Motor neuron (in vitro differentiated cells): ENCODE measurements at regions not wholly inside any gene's neighbourhood (a gene's known extent, or its start where the extent isn't known, plus 50 kb on each side); places are given as distances from the start of the nearest gene placed in this dataset.
"Not testable (repeated sequence)": the region's sequence is repeated elsewhere in the genome, so short reads cannot be mapped to it uniquely, and the experiment has no call there.

Experiments used
- ATAC-seq, 8 experiments: fragments of 200-7000 bp; cut with Tn5 transposase; replicated peaks in 6 of 8; 2 replicates each; pipeline ENCODE4 v1.8.0; 2021; ENCODE audit warnings: mild to moderate bottlenecking in 8 of 8, moderate library complexity in 8 of 8
- H3K27ac ChIP-seq, 2 donors: fragments of 250-450 bp; sonication (Bioruptor Pico); 2 replicates each; pipeline ENCODE4 v1.9.0; 2021; ENCODE audit warnings: antibody characterized with exemption in 2 of 2, mild to moderate bottlenecking in 2 of 2, moderate library complexity in 1 of 2
- H3K4me1 ChIP-seq, 2 donors: fragments of 250-450 bp; sonication (Bioruptor Pico); replicated peaks in 1 of 2; 2 replicates each; pipeline ENCODE4 v1.6.1; 2021; ENCODE audit warnings: antibody characterized with exemption in 2 of 2, mild to moderate bottlenecking in 2 of 2, moderate library complexity in 1 of 2
- H3K4me3 ChIP-seq, 5 donors: fragments of 250-450 bp; sonication (Bioruptor Pico); 2 replicates each; pipeline ENCODE4 v1.9.0; 2021; ENCODE audit warnings: antibody characterized with exemption in 5 of 5, mild to moderate bottlenecking in 5 of 5, moderate library complexity in 4 of 5
- WGBS, 10 experiments: fragments of 450-650 bp; shearing (Covaris generic); methylation state at CpG; one replicate each; pipeline ENCODE4 v1.0.0; 2022; 5-methylcytosine and 5-hydroxymethylcytosine counted together
- in situ Hi-C, 9 experiments: fragments of 400-800 bp; cut with MboI; loops; one replicate each; pipeline ENCODE4 v1.15.0; 2021; ENCODE audit warnings: low sequenced_read_pairs in 9 of 9, low pct_unique_long_range_greater_than_20kb in 2 of 9; ENCODE audit not compliant: unreplicated experiment in 9 of 9

GRCh38 chr4:127525608-127526007 is 107.1 kb upstream of the INTU start:
- Histone ChIP-seq H3K4me1 (no peaks in the 10 kb centered on the region), H3K4me3 (no peak overlapping the region), H3K27ac (no peak overlapping the region)
- no peak for ATAC-seq
- in situ Hi-C loops, result no loop called here

DNA sequence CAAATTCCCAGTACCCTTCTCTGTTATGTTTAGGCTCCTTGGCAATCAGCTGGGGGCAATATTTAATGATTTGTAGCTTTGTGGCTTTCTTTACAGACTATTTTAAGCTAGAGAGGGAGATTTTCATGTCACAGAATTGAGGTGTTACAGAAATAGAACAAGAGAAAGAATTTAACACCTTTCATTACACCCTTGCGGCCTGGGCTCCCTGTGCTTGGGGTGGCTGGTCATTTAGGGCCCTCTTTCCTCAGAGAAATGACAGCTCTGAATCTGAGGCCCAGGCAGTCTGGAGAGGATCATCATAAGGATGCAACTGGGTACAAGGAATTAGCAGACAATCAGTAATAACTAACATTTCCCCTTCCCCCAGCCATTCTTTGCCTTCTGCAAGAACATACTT is 104.5 kb upstream of the INTU start:
- H3K4me3 ChIP-seq, result no peak overlapping the region
- 60 to 100% (median 86%) methylated on average over 1 of the region's 1 CpG; no CpG with 5 or more reads in 6 of the 10 experiments for WGBS, 10 experiments
- H3K4me1 ChIP-seq, result no peaks in the 10 kb centered on the region
- H3K27ac ChIP-seq, result no peak overlapping the region
- ATAC-seq, result no peak
- in situ Hi-C loops, result no loop called here

- H3K4me1 ChIP-seq, H3K27ac ChIP-seq, ATAC-seq, H3K4me3 ChIP-seq, in situ Hi-C loops: not testable (repeated sequence)
These were observed 102.9 kb upstream of the INTU start for GRCh38 chr4:127529879-127530278.

- WGBS, 10 experiments, result 20 to 100% (median 100%) methylated on average over 1 of the region's 1 CpG; no CpG with 5 or more reads in 3 of the 10 experiments
- H3K27ac ChIP-seq, result no peak overlapping the region
- in situ Hi-C loops, result no loop called here
- ATAC-seq, result peak in 3 of 8 experiments; percentile 61 to 84 (median 72)
- no peaks in the 10 kb centered on the region for H3K4me1 ChIP-seq
- no peak overlapping the region for H3K4me3 ChIP-seq
These were observed 99.6 kb upstream of the INTU start for GRCh38 chr4:127533028-127533700.

DNA sequence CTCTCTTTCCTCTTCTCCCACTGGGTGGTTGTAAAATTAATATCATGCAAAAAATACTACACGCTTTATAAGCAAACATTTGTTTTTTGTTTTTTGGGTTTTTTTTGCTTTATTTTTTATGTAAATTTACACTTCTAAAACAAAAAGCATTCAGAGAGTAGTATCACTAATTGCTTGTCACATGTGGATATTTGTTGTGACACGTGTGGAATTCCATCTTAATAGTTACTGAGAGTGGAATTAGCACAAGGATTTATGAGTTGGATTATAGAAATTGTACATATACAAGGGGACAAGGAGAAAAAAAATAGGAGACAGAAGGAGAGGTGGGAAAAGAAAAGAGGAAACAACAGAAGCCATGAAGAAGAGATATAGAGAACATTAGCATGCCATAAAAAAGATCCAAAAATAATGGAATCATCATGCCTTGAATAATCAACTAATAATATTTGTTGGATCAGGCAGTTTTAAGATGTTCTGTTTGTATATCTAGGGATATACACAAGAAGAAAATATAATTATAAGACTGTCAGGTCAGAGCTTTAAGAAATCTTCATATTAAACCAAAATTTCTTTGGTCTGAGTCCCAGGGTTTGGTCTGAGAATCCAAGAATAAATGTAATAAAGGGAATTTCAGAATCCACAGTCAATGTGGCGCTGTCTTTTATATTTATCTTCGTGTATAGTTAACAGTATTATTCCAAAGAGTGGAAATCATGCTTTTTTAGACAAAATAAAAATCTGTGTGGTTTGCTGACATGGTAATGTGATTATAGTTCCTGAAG is 98.5 kb upstream of the INTU start:
- Histone ChIP-seq H3K27ac (no peak overlapping the region), H3K4me1 (no peaks in the 10 kb centered on the region), H3K4me3 (no peak overlapping the region)
- 26 to 93% (median 84%) methylated on average over 3 to 4 of the region's 4 CpGs for WGBS, 10 experiments
- in situ Hi-C loops, result no loop called here
- no peak for ATAC-seq

GRCh38 chr4:127538016-127538415 is 94.7 kb upstream of the INTU start:
- H3K27ac ChIP-seq, result no peak overlapping the region
- ATAC-seq, result no peak
- no peaks in the 10 kb centered on the region for H3K4me1 ChIP-seq
- no peak overlapping the region for H3K4me3 ChIP-seq
- 0 to 100% (median 60%) methylated on average over 1 of the region's 1 CpG; no CpG with 5 or more reads in 1 of the 10 experiments for WGBS, 10 experiments
- in situ Hi-C loops, result no loop called here

DNA sequence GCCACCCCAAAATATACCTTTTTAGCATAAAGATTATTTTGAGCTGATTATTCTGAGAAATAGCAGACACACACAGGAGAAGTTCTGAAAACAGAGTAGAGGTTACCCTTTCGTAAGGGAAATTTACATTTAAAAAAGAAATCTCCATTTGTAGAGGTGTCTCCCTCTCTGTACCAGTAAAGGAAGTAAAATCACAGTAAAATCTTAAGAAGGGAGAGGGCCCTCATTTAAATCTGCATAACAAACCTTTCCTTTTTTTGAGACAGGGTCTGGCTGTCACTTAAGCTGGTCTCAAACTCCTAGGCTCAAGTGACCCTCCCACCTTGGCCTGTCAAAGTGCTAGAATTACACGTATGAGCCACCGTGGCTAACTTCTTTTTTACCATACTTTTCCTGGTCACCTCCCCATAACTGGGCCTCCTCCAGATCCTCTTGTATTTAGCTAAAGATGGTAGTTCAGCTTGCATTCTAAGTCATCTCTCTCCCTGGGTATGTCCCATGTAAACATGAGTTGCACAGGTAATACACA is 92.2 kb upstream of the INTU start:
- no peak overlapping the region for H3K4me3 ChIP-seq

DNA sequence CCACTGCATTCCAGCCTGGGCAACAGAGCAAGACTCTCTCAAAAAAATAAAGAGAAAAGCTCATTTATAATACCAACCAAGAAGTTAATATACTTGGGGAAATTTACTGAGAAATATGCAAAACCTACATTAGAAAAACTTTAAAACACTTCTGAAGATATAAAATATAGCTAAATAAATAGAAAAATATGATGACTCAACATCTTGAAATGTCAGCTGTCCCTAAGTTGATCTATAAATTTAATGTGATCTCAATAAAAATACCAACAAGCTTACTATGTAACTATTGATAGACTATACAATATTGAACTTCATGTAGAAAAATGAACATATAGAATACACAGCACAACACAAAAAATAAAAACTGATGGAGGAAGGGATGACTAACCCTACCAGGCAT is 87.5 kb upstream of the INTU start:
- in situ Hi-C loops, result no loop called here
- Histone ChIP-seq H3K4me3 (no peak overlapping the region), H3K4me1 (no peaks in the 10 kb centered on the region), H3K27ac (no peak overlapping the region)
- ATAC-seq, result no peak

More for the DNA sequence above, 92.2 kb upstream of the INTU start:
- in situ Hi-C loops, result no loop called here
- no peak for ATAC-seq
- 0 to 100% (median 24%) methylated on average over 1 to 3 of the region's 3 CpGs; no CpG with 5 or more reads in 2 of the 10 experiments for WGBS, 10 experiments
- no peak overlapping the region for H3K27ac ChIP-seq
- H3K4me1 ChIP-seq, result no peaks in the 10 kb centered on the region

DNA sequence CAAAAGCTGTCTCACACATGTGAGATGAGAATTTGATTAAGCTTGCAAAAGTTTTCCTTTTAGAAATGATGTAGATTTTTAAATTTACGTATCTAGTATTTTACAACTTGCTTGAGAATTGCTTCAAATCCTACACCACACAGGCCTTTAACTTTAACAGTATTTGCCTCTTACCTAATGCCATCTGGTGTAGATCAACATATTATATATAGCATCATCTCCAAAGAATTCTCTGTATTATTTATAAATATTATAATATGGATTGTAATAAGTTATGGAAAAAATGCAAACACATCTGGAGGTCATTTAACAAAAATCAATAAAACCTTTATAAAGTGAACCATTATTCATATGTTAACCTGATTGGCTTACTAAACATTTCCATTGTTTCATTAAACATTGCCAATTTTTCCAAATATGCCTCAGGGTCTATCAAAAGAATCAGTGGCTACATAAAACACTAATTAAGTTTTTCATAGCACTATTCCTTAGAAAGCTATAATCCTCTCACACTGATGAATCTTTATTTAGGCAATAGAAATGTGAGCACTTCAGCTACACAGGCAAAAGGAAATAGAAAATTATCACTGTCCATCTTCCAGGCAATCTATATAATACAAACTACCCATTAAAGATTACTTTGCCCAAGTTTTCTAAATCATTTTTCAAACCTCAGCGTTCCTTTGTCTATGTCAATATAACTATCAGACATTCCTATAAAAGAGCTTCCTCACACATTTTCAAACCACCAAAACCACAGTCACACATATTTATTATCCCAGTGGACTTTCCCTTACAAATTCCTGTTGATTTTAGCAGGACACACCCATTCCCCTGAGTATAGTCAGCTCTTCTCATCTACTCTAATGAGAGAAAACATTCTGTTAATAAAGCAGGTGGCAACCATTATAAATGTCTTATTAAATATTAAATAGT is 83.5 kb upstream of the INTU start:
- WGBS, 10 experiments, result 6 to 100% (median 77%) methylated on average over 1 to 2 of the region's 2 CpGs
- Histone ChIP-seq H3K4me3 (no peak overlapping the region), H3K4me1 (no peaks in the 10 kb centered on the region), H3K27ac (no peak overlapping the region)
- in situ Hi-C loops, result no loop called here
- ATAC-seq, result peak in 3 of 8 experiments; percentile 80 to 85 (median 84)

DNA sequence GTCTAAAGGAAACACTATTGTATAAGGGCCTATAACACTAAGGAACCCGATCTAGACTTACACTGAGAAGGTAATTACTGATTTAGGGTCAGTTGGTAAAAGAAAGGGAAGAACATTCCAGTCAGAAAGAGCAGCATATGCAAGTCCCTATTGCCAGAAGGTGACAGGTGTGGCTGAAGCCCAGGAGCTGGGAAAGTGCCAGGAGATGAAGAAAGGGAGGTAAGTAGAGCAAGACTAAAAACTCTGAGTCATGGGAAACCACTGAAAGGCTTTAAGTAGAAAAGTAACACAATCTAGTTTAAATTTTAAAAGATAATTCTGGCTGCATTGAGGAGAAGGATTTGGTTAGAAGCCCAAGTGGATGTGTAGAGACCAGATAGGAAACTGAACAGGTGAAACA is 77.7 kb upstream of the INTU start:
- in situ Hi-C loops, result no loop called here
- no peak overlapping the region for H3K27ac ChIP-seq
- no peak for ATAC-seq
- no peaks in the 10 kb centered on the region for H3K4me1 ChIP-seq
- H3K4me3 ChIP-seq, result no peak overlapping the region
- 0 to 88% (median 78%) methylated on average over 1 of the region's 1 CpG; no CpG with 5 or more reads in 3 of the 10 experiments for WGBS, 10 experiments

DNA sequence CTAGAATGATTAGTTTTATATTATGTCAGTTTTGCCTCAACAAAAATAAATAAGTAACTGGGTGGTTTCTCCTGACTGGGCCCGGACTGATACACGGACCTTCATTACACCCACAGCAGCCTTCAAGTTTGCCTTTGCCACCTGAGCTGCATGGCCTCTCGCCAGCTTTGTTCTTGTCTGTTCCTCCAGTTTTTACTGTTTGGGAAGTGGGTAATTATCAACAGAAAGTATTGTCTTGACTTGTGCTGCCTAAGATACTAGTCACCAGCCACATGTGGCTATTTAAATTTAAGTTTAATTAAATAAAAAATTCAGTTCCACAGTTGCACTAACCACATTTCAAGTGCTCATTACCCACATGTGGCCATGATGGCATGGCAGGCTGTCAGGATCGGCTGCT is 74.7 kb upstream of the INTU start:
- H3K4me1 ChIP-seq, result no peaks in the 10 kb centered on the region
- in situ Hi-C loops, result no loop called here
- H3K4me3 ChIP-seq, result no peak overlapping the region
- no peak overlapping the region for H3K27ac ChIP-seq
- ATAC-seq, result no peak
- 54 to 100% (median 84%) methylated on average over 1 to 4 of the region's 4 CpGs; no CpG with 5 or more reads in 3 of the 10 experiments for WGBS, 10 experiments

DNA sequence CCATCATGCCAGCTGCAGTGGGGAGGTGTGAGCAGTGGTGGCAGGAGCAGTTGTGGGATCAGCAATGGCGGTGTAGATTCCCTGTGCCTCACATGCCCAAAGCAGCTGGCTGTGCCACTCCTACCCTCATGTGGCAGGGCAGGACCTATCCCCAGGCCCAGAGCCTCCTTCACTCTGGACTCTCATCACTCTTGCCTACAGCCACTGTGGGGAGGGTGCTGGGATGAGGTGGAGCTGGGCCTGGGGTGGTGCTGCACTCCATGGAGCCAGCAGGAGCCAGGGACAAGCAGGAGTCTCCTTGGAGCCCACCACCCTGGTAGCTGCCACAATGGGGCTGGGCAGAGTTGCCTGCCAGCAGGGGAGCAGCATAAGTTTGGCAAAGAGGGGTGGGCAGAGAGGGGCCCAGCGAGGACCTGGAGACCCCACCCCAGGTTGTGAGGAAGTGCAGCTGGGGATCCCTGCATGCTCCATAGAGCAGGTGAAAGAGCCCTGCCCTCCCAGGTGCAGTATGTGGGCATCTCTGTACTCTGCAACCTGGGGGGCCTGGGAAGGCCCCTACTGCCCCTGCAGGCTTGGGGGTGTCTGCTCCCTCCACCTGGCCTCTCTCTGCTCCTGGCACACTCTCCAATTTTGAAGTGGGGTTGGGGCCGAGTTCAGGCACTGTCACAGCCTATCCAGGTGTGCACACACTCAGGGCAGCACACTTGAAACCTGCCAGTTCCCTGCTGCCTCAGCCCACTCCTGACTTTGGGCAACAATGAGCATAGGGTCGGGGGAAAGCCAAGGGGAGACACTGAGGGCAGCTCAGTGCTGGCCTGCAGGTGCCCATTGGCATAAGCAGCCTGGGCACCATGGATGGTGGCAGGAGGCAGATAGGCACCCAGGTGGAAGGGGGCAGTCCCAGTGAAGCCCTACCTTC is 74.0 kb upstream of the INTU start:
- no peak for ATAC-seq
- no peak overlapping the region for H3K27ac ChIP-seq
- H3K4me3 ChIP-seq, result no peak overlapping the region
- 75% methylated on average over 1 of the region's 4 CpGs; no CpG with 5 or more reads in 9 of the 10 experiments for WGBS, 10 experiments
- no peaks in the 10 kb centered on the region for H3K4me1 ChIP-seq
- in situ Hi-C loops, result no loop called here
